Kidney (tissue), 13 donors: ENCODE measurements at regions not wholly inside any gene's neighbourhood (a gene's known extent, or its start where the extent isn't known, plus 50 kb on each side); places are given as distances from the start of the nearest gene placed in this dataset.

ENCODE experiments used
- DNase-seq, 5 donors: peaks; one replicate each; pipeline ENCODE4 v3.0.0-alpha.2; 2013 to 2020
- FAIRE-seq: peaks from 2 replicates; lab custom pipeline; 2012; peaks lifted over from hg19 to GRCh38; lab: Jason Lieb, UNC
- H3K27ac ChIP-seq, 2 donors: one replicate each; pipeline ENCODE4 v1.7.0; 2013; ENCODE audit warnings: low read depth in 2 of 2, low read length in 2 of 2, inconsistent platforms in 1 of 2
- H3K27me3 ChIP-seq: one replicate; pipeline ENCODE4 v1.7.1; 2013; ENCODE audit warnings: low read length, inconsistent platforms; ENCODE audit not compliant: control insufficient read depth, insufficient read depth
- H3K36me3 ChIP-seq, 3 donors: one replicate each; pipeline versions ENCODE4 v1.7.0 to v1.7.1; 2013; ENCODE audit warnings: low read length in 3 of 3, control low read depth in 1 of 3, inconsistent platforms in 1 of 3; ENCODE audit not compliant: insufficient read depth in 3 of 3, control insufficient read depth in 2 of 3
- H3K4me1 ChIP-seq, 3 donors: one replicate each; pipeline versions ENCODE4 v1.7.0 to v1.7.1; 2013; ENCODE audit warnings: low read length in 3 of 3, inconsistent platforms in 1 of 3, low read depth in 1 of 3; ENCODE audit not compliant: control insufficient read depth in 2 of 3, insufficient read depth in 2 of 3
- H3K4me3 ChIP-seq, 3 donors: one replicate each; pipeline versions ENCODE4 v1.7.0 to v1.8.1; 2013; ENCODE audit warnings: low read length in 3 of 3, control low read depth in 1 of 3, inconsistent platforms in 1 of 3
- H3K9ac ChIP-seq, 3 donors: one replicate each; pipeline versions ENCODE4 v1.7.0 to v1.7.1; 2013; ENCODE audit warnings: low read length in 3 of 3, control low read depth in 1 of 3, inconsistent platforms in 1 of 3
- H3K9me3 ChIP-seq, 3 donors: one replicate each; pipeline versions ENCODE4 v1.7.0 to v1.7.1; 2013; ENCODE audit warnings: low read length in 3 of 3, control low read depth in 1 of 3, inconsistent platforms in 1 of 3; ENCODE audit not compliant: control insufficient read depth in 2 of 3, insufficient read depth in 1 of 3
- intact Hi-C: fragments of 100-400 bp; cut with DNase I; formaldehyde crosslinking; loops from one replicate; pipeline ENCODE4 v1.11.1; 2022
- TF ChIP-seq, protein P1 (sequence below): IDR thresholded peaks from 3 replicates; pipeline ENCODE4 v1.5.1; 2012; ENCODE audit warnings: mild to moderate bottlenecking, moderate library complexity, borderline replicate concordance; ENCODE audit not compliant: insufficient read depth; ENCODE audit errors: extremely low read depth
- donor health status: control.
- donor health status: control.
- donor health status: control.
- donor health status: control.
- donor health status: control.
- donor health status: DM: yes; HTN: yes; CAD: no.
- donor health status: Normal renal cell carcinoma (clear cell type).

DNA sequence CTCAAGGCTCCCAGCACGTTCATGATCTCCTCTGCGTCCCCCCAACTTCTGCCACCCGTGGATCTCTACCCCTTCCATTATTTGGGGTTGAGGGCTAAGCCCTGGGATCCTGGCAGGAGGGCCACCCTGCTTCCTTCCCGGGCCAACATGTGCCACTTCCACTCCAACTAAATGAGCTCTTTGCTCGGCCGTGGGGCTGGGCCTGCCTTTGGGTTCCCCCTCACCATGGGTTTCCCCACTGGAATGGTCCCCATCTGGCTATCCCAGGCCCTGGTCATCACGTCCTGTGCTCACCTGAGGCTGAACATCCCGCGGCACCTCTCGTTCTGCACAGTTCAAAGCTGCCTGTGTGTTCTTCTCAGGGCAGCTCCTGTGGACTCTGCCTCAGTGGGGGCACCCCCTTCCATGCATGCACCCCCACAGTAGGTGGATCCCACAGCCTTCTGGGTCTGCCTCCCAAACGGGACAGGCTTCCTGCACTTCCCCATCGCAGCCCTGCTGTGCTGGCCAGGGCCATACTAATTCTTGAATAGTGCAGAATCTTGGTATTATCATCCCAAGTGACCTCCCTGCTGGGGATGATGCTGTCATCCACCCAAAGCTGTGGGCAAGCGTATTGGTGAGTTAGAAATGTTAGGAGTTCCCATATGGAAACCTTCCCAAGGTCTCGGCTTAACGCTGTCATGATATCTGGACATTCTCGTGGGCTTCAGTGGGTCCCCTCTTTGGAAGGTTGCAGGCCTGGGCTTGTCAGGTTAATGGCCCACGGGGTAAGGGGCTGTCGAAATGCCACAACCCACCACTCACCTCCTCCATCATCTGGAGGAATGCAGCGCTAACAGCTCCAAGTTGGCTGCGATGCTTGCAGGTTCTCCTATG, 150.5 kb upstream of the TWIST2 start:
- no peak for FAIRE-seq
- H3K27me3 ChIP-seq, result no peaks in the 10 kb centered on the region

DNA sequence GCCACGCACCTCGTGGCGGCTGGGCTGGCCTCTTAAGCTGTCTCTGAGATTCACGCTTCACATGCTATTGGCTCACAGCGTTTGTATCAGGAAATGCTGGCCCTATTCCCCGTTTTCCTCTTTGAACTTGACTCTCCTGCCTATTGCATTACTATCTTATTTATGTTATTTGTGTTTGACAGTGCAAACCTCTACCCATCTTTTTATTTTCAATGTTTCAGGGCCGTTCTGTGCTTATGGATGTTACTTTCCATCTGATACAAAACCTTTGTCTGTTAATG, 149.9 kb upstream of the TWIST2 start:
- Histone ChIP-seq H3K4me3 (no peak overlapping the region), H3K27me3 (no peaks in the 10 kb centered on the region), H3K36me3 (no peaks in the 10 kb centered on the region), H3K9ac (no peak overlapping the region), H3K9me3 (no peaks in the 10 kb centered on the region), H3K4me1 (no peaks in the 10 kb centered on the region), H3K27ac (no peak overlapping the region)
- TF ChIP-seq, protein P1, sequence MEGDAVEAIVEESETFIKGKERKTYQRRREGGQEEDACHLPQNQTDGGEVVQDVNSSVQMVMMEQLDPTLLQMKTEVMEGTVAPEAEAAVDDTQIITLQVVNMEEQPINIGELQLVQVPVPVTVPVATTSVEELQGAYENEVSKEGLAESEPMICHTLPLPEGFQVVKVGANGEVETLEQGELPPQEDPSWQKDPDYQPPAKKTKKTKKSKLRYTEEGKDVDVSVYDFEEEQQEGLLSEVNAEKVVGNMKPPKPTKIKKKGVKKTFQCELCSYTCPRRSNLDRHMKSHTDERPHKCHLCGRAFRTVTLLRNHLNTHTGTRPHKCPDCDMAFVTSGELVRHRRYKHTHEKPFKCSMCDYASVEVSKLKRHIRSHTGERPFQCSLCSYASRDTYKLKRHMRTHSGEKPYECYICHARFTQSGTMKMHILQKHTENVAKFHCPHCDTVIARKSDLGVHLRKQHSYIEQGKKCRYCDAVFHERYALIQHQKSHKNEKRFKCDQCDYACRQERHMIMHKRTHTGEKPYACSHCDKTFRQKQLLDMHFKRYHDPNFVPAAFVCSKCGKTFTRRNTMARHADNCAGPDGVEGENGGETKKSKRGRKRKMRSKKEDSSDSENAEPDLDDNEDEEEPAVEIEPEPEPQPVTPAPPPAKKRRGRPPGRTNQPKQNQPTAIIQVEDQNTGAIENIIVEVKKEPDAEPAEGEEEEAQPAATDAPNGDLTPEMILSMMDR, result no peak
- no peak for FAIRE-seq
- intact Hi-C loops, result no loop called here
- no peak for DNase-seq

More for the DNA sequence above, 150.5 kb upstream of the TWIST2 start:
- no peaks in the 10 kb centered on the region for H3K36me3 ChIP-seq
- TF ChIP-seq, protein P1, result no peak
- DNase-seq, result peak in 1 of 5 donors; percentile 55
- no peak overlapping the region for H3K4me3 ChIP-seq
- no peak overlapping the region for H3K27ac ChIP-seq
- H3K9me3 ChIP-seq, result no peaks in the 10 kb centered on the region
- intact Hi-C loops, result no loop called here
- H3K9ac ChIP-seq, result no peak overlapping the region
- no peaks in the 10 kb centered on the region for H3K4me1 ChIP-seq

DNA sequence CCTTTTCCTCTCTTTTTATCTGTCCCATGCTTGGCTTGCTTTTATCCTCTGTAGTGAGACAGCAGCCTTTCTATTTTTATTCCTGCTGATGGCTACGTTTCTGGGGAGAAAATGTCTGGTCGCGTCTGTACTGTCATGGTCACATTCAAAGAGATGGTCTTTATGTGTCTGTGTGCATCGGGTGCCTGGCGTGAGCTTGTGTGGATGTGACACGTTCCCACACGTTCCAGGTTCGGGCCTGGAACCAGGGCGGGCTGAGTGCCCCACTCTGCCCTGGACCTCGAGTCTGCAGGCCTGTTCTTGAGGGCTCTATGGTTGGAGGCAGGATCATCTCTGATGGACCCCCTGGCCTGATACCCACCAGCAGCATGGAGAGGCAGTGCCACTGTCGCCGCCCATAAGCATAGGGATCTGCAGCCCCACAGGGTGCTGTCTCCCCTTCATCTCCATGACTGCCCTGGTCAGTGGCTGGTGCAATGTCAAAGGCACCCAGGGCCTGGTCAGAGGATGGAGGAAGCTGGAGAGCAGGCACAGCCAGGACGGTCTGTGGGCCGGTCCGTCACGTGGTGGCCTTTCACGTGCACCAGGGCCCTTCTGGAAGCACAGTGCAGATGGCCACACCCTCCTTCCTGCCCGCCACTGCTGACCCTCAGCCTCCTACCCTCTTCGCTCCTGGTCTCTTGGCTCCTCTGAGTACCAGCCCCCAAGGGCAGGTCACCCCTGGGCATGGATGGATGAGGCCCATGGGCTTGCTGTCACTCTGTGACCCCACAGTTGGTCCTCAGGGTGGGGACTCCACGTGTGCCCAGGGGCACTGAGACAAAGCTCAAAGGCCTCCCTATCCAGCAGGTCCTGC, 149.2 kb upstream of the TWIST2 start:
- Histone ChIP-seq H3K36me3 (no peaks in the 10 kb centered on the region), H3K4me1 (no peaks in the 10 kb centered on the region), H3K27me3 (no peaks in the 10 kb centered on the region), H3K9me3 (no peaks in the 10 kb centered on the region), H3K9ac (no peak overlapping the region), H3K4me3 (no peak overlapping the region), H3K27ac (no peak overlapping the region)
- TF ChIP-seq, protein P1, result no peak
- intact Hi-C loops, result no loop called here
- FAIRE-seq (no peak), DNase-seq (peak in 1 of 5 donors; percentile 34)
